ENCODE measurements at regions not wholly inside any gene's neighbourhood (a gene's known extent, or its start where the extent isn't known, plus 50 kb on each side); places are given as distances from the start of the nearest gene placed in this dataset.

GRCh38 chr12:18145924-18146323 is 55.9 kb upstream of the RERGL start (continued):
- TF ChIP-seq ZNF597 (CRISPR knock-in tag; IDR thresholded peaks at IDR 0.05) = no peak
- TF ChIP-seq ZNF136 (CRISPR knock-in tag; IDR thresholded peaks at IDR 0.05; ENCODE audit: low read depth) = no peak
- no peak for TF ChIP-seq RAD51 (IDR thresholded peaks at IDR 0.05; ENCODE audit: borderline replicate concordance)
- no peak for TF ChIP-seq ZNF232 (CRISPR knock-in tag; IDR thresholded peaks at IDR 0.05; ENCODE audit: borderline replicate concordance)
- TF ChIP-seq HNRNPH1 (optimal IDR thresholded peaks at IDR 0.05; ENCODE audit: low read depth, low read length) = no peak
- no peak for TF ChIP-seq ZFP36 (IDR thresholded peaks at IDR 0.05; ENCODE audit: borderline replicate concordance, low read depth, low read length, partially characterized antibody)
- no peak for TF ChIP-seq ZNF547 (CRISPR knock-in tag; IDR thresholded peaks at IDR 0.05)
- no peak for TF ChIP-seq CBX2 (IDR thresholded peaks at IDR 0.05; ENCODE audit: low read depth, low read length)
- TF ChIP-seq CBX2 (CRISPR knock-in tag; IDR thresholded peaks at IDR 0.05; ENCODE audit: low read depth) = no peak

GRCh38 chr12:18141048-18141982 is 51.3 kb upstream of the RERGL start:
- TF ChIP-seq MBNL3 (CRISPR knock-in tag; conservative IDR thresholded peaks at IDR 0.05) = no peak
- no peak for TF ChIP-seq HOXA5 (CRISPR knock-in tag; IDR thresholded peaks at IDR 0.05)
- TF ChIP-seq ZSCAN20 (CRISPR knock-in tag; IDR thresholded peaks at IDR 0.05; ENCODE audit: borderline replicate concordance) = no peak
- TF ChIP-seq MBD4 (IDR thresholded peaks at IDR 0.05; ENCODE audit: borderline replicate concordance, low read length) = no peak
- no peak for TF ChIP-seq MIER3 (CRISPR knock-in tag; IDR thresholded peaks at IDR 0.05; ENCODE audit: borderline replicate concordance)
- WGBS (ENCODE audit: low lambda C conversion rate) = 22% methylated on average over 4 of the region's 4 CpGs
- Histone ChIP-seq H3K9ac (ENCODE audit: insufficient read depth, low read depth, low read length) (no peak overlapping the region), H3K27me3 (ENCODE audit: control insufficient read depth in 1 of 2, insufficient read depth in 2 of 2, low read length in 2 of 2) (no peaks in the 10 kb centered on the region), H3K9me3 (ENCODE audit: low read length) (no peaks in the 10 kb centered on the region), H4K20me1 (ENCODE audit: insufficient read depth, low read length) (no peaks in the 10 kb centered on the region), H3K4me1 (ENCODE audit: insufficient read depth, low read length) (no peaks in the 10 kb centered on the region), H2AFZ (ENCODE audit: low read length) (no peak overlapping the region), H3K27ac (ENCODE audit: extremely low read length, insufficient read depth, low read length) (no peak overlapping the region), H3K36me3 (replicated peaks in 1 of 2; ENCODE audit: control insufficient read depth in 1 of 2, insufficient read depth in 2 of 2, low read length in 2 of 2) (no peaks in the 10 kb centered on the region), H3K4me3 (replicated peaks in 1 of 3; ENCODE audit: insufficient read depth in 1 of 3, low read depth in 2 of 3, low read length in 3 of 3) (no peak overlapping the region), H3K79me2 (ENCODE audit: insufficient read depth, low read length) (no peaks in the 10 kb centered on the region), H3K4me2 (ENCODE audit: low read depth, low read length) (no peak overlapping the region)
- intact Hi-C loops (cut with micrococcal nuclease; ENCODE audit: unreplicated experiment) = loop anchor here (2.0 kb wide), 1 partner anchor 83 kb away; no protein-coding TSS in a partner anchor
- no peak for DNase-seq (ENCODE audit: low spot score)
- POLR2A ChIA-PET = no interaction called here
- BruUV-seq (replicated peaks) = no TSS peak
- CTCF ChIA-PET (ENCODE audit: low intra/inter-chr PET ratio, low total read pairs) = no interaction called here
- in situ Hi-C loops (cut with HindIII; ENCODE audit: extremely low pct_ligation_motif_present, low pct_unique_long_range_greater_than_20kb) = loop anchor here (10.0 kb wide), 1 partner anchor 183 kb away; no protein-coding TSS in a partner anchor
- no peak for ATAC-seq
- no peak for FAIRE-seq

Data from HepG2 (cell line).